Hippocampal formation (tissue), 2 donors: ENCODE measurements at regions not wholly inside any gene's neighbourhood (a gene's known extent, or its start where the extent isn't known, plus 50 kb on each side); places are given as distances from the start of the nearest gene placed in this dataset.
"Not testable (repeated sequence)": the region's sequence is repeated elsewhere in the genome, so short reads cannot be mapped to it uniquely, and the experiment has no call there.

Source experiments
- DNase-seq, 2 donors: peaks; one replicate each; lab custom pipeline; 2025; lab: John Stamatoyannopoulos, UW

- DNase-seq: no peak
Measured at GRCh38 chr1:61580417-61580816, 144.5 kb downstream of the TM2D1 start.

DNA sequence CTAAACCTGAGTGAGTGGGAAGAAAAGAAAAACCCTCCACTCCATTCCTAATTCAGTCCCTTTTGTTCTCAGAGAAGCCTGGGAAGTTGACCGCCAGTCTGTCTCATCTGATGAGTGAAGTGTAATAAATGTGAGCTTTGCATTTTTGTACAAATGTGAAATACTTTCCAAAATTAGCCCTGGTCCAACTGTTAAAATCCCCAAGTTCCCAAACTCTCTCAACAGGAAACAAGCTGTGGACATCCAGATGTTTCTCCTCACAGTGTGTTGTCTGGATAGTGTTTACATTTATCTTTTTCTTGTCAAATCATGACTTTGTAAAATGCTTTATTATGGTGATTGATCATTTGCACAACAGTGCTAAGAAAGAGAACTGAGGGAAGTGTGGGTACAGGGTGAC is 145.1 kb downstream of the TM2D1 start:
- no peak for DNase-seq

- DNase-seq: no peak
Measured at GRCh38 chr1:61572046-61572445, 152.9 kb downstream of the TM2D1 start.

DNA sequence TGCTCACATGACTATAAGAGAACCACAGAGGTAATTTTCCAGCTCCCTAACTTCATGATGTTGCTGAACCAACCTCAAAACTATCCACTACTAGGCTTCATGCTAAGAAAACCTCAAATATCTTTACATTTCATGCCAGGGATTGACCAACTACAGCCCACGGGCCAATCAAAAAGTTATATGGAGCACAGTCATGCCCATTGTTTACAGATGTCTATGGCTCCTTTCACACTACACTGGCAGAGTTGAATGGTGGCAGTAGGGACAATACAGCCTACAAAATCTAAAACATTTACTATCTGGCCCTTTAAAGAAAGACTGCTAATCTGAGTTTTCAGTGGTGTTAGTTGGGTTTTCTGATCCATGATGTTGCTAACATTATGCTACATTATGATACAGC is 154.8 kb downstream of the TM2D1 start:
- no peak for DNase-seq

GRCh38 chr1:61569303-61569621 is 155.7 kb downstream of the TM2D1 start:
- no peak for DNase-seq

DNA sequence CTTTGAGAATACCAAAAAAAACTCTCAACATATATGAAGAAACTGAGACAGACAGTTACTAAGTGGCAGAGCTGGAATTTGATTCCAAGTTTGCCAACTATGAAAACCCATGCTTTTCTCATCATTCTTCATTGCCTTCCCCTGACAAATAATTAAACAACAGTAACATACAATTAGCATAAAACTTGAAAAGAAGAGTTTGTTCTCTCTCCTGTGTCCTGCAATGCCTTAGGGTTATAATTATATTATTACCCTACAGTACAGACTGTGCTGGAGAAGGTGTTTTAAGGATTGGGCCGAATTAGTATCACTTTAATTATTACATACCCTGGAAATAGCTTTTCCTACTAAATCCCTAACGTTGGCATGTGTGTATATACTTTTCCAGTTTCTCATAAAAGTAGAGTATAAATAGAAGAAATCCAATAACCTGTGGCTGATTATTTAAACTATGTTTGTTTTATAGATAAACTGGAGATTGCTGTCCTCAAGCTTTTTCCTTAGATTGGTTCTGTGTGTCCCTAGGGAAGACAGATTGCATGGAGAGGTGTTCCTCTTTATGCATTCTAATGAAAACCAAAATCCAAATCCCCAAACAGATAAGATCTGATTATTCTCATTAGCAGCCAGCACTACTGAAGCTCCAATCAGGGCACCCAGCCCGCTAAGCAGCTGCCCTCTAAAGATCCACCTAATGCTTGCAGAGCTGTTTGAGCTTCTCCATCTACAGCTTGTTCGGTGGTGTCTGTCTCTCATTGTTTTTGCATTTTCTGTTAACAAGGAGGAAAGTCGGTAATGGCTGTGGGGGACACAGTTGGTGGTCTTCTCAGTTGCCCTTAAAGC is 156.3 kb downstream of the TM2D1 start:
- DNase-seq: no peak

GRCh38 chr1:61566177-61566576 is 158.8 kb downstream of the TM2D1 start:
- DNase-seq: no peak

DNA sequence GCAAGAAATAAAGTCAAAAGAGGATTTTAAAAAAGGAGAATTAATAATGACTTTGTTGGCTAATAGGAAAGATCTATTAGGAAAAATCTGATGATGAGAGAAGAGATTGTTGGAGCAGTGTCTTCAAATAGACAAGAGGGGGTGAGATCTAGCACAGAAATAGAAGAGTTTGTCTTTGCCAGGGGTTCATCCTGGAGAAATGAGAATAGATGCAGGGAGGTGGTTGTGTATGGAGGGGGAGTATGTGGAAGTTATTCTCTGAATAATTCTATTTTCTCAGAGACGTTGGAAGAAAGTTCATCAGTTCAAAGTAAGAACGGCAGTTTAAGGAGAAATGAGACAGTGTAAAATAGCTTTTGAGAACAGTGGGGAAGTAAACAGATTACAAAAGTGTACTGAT is 161.3 kb downstream of the TM2D1 start:
- DNase-seq: no peak

DNA sequence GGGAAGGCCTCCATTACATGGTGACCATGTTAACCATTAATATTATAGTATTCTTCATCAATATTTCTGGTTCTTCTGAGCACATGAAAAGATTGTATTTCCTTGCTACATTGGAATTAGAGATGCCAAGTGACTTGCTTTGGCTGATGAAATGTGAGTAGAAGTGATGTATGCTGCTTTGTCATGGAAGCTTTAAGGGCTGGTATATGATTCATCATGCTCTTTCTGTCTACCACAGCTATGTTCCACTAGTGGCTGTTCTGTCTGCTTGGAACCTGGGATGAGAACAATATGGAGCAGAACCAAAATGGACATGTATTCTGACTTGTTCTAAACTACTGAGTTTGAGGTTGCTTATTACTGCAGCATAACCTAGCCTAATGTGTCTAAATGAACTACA is 163.3 kb downstream of the TM2D1 start:
- DNase-seq: no peak

DNA sequence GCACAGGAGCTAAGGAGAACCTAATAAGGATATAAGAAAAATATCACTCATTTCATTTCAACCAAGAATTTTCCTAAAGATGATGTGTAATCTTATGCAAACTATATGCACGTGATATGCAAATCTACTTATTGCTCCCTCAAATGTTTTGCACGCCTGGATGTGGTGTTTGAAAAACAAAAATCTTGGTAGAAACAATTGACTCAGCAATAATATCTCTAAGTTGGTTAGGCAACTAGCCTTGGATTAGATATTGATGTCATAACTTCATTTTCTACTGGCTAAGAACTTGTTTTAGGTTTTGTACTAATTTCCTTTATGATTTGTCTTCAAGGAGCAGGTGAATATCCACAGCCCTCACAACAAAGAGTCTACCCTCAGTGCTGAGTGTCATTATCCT is 164.6 kb downstream of the TM2D1 start:
- no peak for DNase-seq

DNA sequence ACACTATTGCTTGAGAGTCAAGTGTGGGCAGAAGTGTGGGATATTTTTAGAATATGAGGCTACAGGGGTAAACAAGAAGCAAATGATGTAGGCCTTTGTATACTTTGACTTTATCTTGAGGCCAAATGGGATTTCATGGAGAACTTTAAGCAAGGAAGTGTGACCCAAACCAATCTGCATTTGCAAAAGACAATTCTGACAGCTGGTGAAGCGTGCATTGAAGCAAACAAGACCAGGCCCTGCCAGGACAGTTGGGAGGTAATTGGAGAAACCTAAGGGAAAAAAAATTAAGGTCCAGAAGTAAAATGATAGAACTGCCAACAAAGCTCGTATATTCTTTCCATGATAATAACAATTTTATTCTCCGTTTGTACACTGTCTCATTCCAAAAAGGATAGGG is 168.3 kb downstream of the TM2D1 start:
- DNase-seq: no peak

DNA sequence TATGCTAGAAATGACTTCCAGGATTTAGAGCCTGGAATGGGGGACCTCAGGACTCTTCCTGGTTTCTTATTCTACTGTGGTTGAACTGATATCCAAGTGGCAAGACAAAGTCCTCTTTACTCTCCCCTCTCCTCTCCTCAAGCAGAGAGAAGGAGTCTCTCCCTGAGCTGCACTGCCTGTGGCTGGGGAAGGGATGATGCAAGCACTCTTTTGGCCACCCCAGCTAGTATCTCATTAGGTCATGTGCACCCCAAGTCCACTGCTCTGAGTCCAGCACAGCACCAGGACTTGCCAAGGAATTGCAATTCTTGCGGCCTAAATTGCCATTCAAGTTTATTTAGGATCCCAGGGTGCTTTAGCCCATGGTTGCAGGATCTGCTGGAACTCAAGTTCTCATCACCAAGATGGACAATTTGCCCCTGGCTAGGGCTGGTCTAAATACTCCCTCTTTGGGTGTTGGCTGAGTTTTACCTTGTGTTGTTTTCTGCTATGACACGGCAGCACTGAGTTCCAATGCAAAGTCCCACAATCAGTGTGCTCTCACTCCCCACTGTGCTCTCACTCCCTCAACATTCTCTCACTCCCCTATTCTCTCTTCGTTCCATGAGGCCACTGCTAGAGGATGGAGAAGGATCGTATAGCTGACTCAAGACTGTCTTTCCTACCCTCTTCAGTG is 172.2 kb downstream of the TM2D1 start:
- no peak for DNase-seq

- DNase-seq: not testable (repeated sequence)
Measured at GRCh38 chr1:61547302-61547701, 177.6 kb downstream of the TM2D1 start.

- not testable (repeated sequence) for DNase-seq
Measured at GRCh38 chr1:61544870-61545269, 180.1 kb downstream of the TM2D1 start.

- not testable (repeated sequence) for DNase-seq
Measured at GRCh38 chr1:61543498-61543897, 181.4 kb downstream of the TM2D1 start.

DNA sequence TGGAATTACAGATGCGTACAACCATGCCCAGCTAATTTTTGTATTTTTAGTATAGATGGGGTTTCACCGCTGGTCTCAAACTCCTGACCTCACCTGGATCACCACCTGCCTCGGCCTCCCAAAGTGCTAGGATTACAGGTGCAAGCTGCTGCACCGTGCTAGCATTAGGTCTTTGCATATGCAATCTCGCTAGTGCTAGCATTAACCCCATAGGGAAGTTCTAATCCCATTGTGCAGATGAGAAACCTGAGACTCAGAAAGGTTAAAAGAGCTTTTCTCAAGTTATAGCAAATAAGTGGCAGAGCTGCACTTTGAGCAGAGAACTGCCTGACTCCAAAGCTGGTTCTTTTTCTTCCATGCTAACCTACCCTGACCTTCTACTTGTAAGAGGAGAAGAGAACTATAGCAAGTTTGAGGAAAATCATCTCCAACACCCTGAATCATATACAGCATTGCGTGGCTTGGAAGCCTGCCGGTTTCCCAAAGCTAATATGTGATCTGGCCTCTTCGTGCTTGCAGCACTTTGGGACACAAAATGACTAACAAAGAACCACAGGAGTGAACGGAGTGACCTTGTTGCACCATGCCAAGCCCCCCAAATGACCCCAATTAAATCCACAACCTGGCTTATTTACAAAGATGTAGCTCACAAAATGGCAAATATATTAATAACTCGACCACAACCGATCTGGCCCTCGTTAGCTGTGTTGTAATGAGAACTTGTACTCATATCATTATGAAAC is 185.1 kb downstream of the TM2D1 start:
- no peak for DNase-seq

GRCh38 chr1:61538228-61538627 is 186.7 kb downstream of the TM2D1 start:
- DNase-seq: no peak

GRCh38 chr1:61536174-61537108 is 188.5 kb downstream of the TM2D1 start:
- DNase-seq: no peak

DNA sequence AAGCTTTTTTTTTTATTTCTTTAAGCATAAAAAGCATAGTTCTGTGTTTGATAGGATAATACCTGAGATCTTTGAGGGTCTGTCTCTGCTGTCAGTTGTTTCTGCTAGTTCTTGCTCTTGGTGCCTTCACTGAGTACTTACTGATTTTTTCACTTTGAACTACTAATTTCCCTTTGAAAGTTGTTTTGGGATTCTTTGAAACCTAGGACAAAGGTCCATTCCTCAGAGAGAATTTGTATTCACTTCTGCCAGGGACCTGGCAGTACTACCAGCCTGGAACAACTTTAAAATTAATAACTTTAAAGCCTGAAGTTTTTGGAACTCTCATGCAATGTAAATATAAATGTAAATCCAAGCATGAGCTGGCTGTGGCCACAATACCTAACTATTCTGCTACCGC is 190.1 kb downstream of the TM2D1 start:
- DNase-seq: no peak

DNA sequence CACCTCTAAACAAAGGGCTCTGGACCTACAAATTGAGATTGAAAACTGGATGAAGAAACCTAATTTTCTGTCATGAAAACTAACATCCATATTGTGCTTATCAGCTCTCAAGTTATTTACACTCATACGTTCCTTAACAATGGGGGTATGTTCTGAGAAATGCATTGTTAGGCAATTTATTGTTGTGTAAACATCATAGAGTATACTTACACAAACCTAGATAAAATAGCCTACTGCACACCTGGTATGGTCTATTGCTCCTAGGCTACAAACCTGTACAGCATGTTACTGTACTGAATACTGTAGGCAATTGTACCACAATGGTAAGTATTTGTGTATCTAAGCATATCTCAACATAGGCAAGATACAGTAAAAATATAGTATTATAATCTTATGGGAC is 191.4 kb downstream of the TM2D1 start:
- no peak for DNase-seq

GRCh38 chr1:61531716-61532115 is 193.2 kb downstream of the TM2D1 start:
- no peak for DNase-seq
